Suprapubic skin (tissue), 4 donors: ENCODE measurements at regions not wholly inside any gene's neighbourhood (a gene's known extent, or its start where the extent isn't known, plus 50 kb on each side); places are given as distances from the start of the nearest gene placed in this dataset.

Experiments
- DNase-seq, 2 donors: peaks; one replicate each; pipeline ENCODE4 v3.0.0-alpha.2; 2019; ENCODE audit warnings: low spot score in 2 of 2
- H3K27ac ChIP-seq: fragments of 200-600 bp; sonication (generic); one replicate; pipeline ENCODE4 v1.5.1; 2019
- H3K27me3 ChIP-seq: fragments of 200-600 bp; sonication (generic); one replicate; pipeline ENCODE4 v1.5.1; 2019
- H3K36me3 ChIP-seq: fragments of 200-600 bp; sonication (generic); one replicate; pipeline ENCODE4 v1.5.1; 2019
- H3K4me1 ChIP-seq: fragments of 200-600 bp; sonication (generic); one replicate; pipeline ENCODE4 v1.5.1; 2019
- H3K4me3 ChIP-seq: fragments of 200-600 bp; sonication (generic); one replicate; pipeline ENCODE4 v1.5.1; 2019; ENCODE audit warnings: mild to moderate bottlenecking
- H3K9me3 ChIP-seq: fragments of 200-600 bp; sonication (generic); one replicate; pipeline ENCODE4 v1.5.1; 2019
- CTCF ChIP-seq, 2 donors: fragments of 200-600 bp in 1 of 2; fragments of 450-650 bp in 1 of 2; sonication (generic) in 1 of 2; IDR thresholded peaks; one replicate each; pipeline ENCODE4 v1.5.1; 2016 to 2019; ENCODE audit warnings: antibody characterized with exemption in 2 of 2, mild to moderate bottlenecking in 1 of 2, moderate library complexity in 1 of 2
- EP300 ChIP-seq: sonication (generic); formaldehyde crosslinking; IDR thresholded peaks from one replicate; pipeline ENCODE4 v1.6.1; 2017; ENCODE audit warnings: antibody characterized with exemption
- POLR2A ChIP-seq, 2 donors: fragments of 450-650 bp; IDR thresholded peaks; one replicate each; pipeline ENCODE4 v1.6.1; 2017; ENCODE audit warnings: antibody characterized with exemption in 2 of 2, mild to moderate bottlenecking in 2 of 2, moderate library complexity in 2 of 2
- POLR2AphosphoS5 ChIP-seq, 3 donors: sonication (generic); formaldehyde crosslinking; IDR thresholded peaks; one replicate each; pipeline ENCODE4 v1.6.1; 2017; ENCODE audit warnings: antibody characterized with exemption in 3 of 3
- WGBS: methylation state at CpG from one replicate; pipeline ENCODE4 v1.1.5; 2018; 5-methylcytosine and 5-hydroxymethylcytosine counted together

GRCh38 chr5:67431191-67431590 lies 234.6 kb upstream of the CD180 start:
- TF ChIP-seq POLR2A (IDR thresholded peaks at IDR 0.05) = no peak
- no peak for TF ChIP-seq CTCF (IDR thresholded peaks at IDR 0.05)
- no peak for TF ChIP-seq EP300
- TF ChIP-seq POLR2AphosphoS5 (IDR thresholded peaks at IDR 0.05) = no peak
- DNase-seq = no peak
- Histone ChIP-seq H3K4me3 (no peak overlapping the region), H3K36me3 (no peaks in the 10 kb centered on the region), H3K9me3 (no peaks in the 10 kb centered on the region), H3K27me3 (no peaks in the 10 kb centered on the region), H3K4me1 (no peaks in the 10 kb centered on the region), H3K27ac (no peak overlapping the region)
- 93% methylated on average over 4 of the region's 4 CpGs for WGBS

GRCh38 chr5:67427850-67428298 lies 231.3 kb upstream of the CD180 start:
- WGBS = 92% methylated on average over 4 of the region's 4 CpGs
- no peaks in the 10 kb centered on the region for H3K36me3 ChIP-seq
- no peaks in the 10 kb centered on the region for H3K9me3 ChIP-seq
- H3K27ac ChIP-seq = no peak overlapping the region
- TF ChIP-seq CTCF (IDR thresholded peaks at IDR 0.05) = no peak
- TF ChIP-seq POLR2A (IDR thresholded peaks at IDR 0.05) = no peak
- no peak for TF ChIP-seq EP300
- no peak for TF ChIP-seq POLR2AphosphoS5 (IDR thresholded peaks at IDR 0.05)
- no peak overlapping the region for H3K4me3 ChIP-seq
- H3K27me3 ChIP-seq = no peaks in the 10 kb centered on the region
- no peaks in the 10 kb centered on the region for H3K4me1 ChIP-seq
- no peak for DNase-seq

- Histone ChIP-seq H3K4me3 (no peak overlapping the region), H3K9me3 (no peaks in the 10 kb centered on the region), H3K36me3 (no peaks in the 10 kb centered on the region), H3K27me3 (no peaks in the 10 kb centered on the region), H3K4me1 (no peaks in the 10 kb centered on the region), H3K27ac (no peak overlapping the region)
- no peak for TF ChIP-seq EP300
- no peak for TF ChIP-seq POLR2AphosphoS5 (IDR thresholded peaks at IDR 0.05)
- no peak for TF ChIP-seq POLR2A (IDR thresholded peaks at IDR 0.05)
- no peak for TF ChIP-seq CTCF (IDR thresholded peaks at IDR 0.05)
- DNase-seq = no peak
- WGBS = 84% methylated on average over 2 of the region's 2 CpGs
Observed at GRCh38 chr5:67426961-67427849, 230.6 kb upstream of the CD180 start.

GRCh38 chr5:67425514-67425913 lies 228.9 kb upstream of the CD180 start:
- Histone ChIP-seq H3K4me1 (no peaks in the 10 kb centered on the region), H3K9me3 (no peaks in the 10 kb centered on the region), H3K27ac (no peak overlapping the region), H3K27me3 (no peaks in the 10 kb centered on the region), H3K36me3 (no peaks in the 10 kb centered on the region), H3K4me3 (no peak overlapping the region)
- WGBS = 100% methylated on average over 1 of the region's 1 CpG
- no peak for TF ChIP-seq CTCF (IDR thresholded peaks at IDR 0.05)
- no peak for TF ChIP-seq POLR2AphosphoS5 (IDR thresholded peaks at IDR 0.05)
- no peak for TF ChIP-seq EP300
- TF ChIP-seq POLR2A (IDR thresholded peaks at IDR 0.05) = no peak
- no peak for DNase-seq

GRCh38 chr5:67417839-67418238 lies 221.2 kb upstream of the CD180 start:
- no peaks in the 10 kb centered on the region for H3K36me3 ChIP-seq
- no peak overlapping the region for H3K27ac ChIP-seq
- TF ChIP-seq POLR2AphosphoS5 (IDR thresholded peaks at IDR 0.05) (no peak), CTCF (IDR thresholded peaks at IDR 0.05) (no peak), POLR2A (IDR thresholded peaks at IDR 0.05) (no peak), EP300 (no peak)
- no peak for DNase-seq
- no peaks in the 10 kb centered on the region for H3K27me3 ChIP-seq
- H3K4me1 ChIP-seq = no peaks in the 10 kb centered on the region
- no peaks in the 10 kb centered on the region for H3K9me3 ChIP-seq
- 76% methylated on average over 2 of the region's 2 CpGs for WGBS
- no peak overlapping the region for H3K4me3 ChIP-seq
